GM21825 (cell line): ENCODE measurements at regions not wholly inside any gene's neighbourhood (a gene's known extent, or its start where the extent isn't known, plus 50 kb on each side); places are given as distances from the start of the nearest gene placed in this dataset.

ENCODE experiments used
- ATAC-seq: cut with Tn5 transposase; IDR thresholded peaks from one replicate; pipeline ENCODE4 v1.9.1; 2021; ENCODE audit warnings: mild to moderate bottlenecking, moderate library complexity; ENCODE audit not compliant: unreplicated experiment

DNA sequence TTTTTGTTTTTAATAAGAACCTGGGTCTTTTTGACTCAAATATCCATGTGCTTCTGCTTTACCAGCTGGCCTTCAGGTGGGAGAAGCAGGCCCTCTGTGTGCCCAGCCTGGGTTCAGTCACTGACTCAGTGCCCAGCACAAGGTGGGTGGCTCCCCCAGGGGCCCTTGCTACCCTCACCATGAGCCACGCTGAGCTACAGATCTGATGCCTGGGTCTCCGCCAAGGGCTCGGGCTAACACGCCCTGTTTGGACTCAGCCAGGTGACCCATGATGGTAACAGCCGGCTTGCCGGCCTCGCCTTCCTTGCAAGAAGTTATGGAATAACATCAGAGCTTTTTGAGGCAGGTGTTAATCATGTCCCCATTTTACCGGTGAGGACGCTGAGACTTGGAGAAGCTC lies 109.5 kb upstream of the NLRP1 start:
- ATAC-seq = no peak

DNA sequence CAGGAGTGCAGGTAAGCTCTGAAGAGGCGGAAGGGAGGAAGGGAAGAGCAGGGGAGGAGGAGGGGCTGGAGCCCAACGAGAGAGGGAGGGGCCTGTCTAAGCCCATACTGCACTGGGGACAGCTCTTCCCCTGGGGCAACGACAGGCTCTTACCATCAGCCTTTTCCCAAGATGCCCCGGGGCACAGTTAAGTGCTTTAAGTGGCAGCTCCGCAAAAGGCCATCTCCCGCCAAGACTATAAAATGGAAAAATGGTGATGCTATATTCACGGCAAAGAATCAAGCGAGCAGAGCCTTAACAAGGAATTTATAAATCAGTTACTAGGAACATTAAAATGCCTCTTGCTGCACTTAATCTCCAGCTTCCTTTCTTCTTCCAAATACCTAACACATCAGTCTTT lies 110.2 kb upstream of the NLRP1 start:
- no peak for ATAC-seq

DNA sequence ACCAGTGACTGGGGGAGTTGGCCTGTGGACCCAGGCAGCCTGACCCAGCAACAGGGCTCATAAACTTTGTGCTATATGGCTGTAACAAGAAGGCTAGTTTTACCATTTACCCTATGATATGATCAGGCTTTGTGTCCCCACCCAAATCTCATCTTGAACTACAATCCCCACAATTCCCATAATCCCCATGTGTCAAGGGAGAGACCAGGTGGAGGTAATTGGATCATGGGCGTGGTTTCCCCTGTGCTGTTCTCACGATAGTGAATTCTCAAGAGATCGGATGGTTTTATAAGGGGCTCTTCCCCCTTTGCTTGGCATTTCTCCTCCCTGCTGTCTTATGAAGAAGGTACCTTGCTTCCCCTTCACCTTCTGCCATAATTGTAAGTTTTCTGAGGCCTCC lies 111.2 kb upstream of the NLRP1 start:
- no peak for ATAC-seq

DNA sequence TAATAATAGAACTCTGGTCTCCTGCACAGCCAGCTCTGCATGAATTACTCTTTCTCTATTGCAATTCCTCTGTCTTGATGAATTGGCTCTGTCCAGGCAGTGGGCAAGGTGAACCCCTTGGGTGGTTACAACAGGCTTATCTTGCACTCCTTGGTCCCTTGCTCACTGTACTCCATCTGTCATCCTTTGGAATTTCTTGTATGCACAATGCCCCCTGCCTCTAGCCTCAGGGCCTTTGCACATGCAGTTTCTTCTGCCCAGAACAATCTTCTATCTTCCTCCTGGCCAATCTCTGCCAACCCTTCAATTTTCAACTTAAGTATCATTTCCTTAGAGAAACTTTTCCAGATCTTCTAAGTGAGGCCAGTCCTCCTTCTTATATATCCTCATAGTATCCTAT lies 114.7 kb upstream of the NLRP1 start:
- no peak for ATAC-seq

DNA sequence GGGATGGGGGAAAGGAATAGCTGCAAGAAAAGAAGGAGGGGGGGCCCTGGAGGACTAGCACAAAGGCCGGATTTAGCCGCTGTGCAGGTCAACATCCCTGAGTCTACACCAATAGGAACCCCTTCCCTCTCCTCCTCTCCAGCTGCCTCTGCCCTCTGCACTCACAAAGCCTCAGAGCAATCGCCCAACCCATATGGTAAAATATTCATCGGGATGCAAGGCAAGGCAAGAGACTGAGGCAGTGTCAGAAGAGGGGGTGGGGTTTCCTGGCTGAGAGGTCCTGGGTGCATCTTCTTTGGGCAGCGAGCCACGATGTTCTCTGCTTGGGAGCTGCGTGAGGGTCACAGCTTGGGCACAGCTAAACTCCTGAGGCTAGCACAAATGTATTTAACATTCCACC lies 115.5 kb upstream of the NLRP1 start:
- ATAC-seq = no peak

DNA sequence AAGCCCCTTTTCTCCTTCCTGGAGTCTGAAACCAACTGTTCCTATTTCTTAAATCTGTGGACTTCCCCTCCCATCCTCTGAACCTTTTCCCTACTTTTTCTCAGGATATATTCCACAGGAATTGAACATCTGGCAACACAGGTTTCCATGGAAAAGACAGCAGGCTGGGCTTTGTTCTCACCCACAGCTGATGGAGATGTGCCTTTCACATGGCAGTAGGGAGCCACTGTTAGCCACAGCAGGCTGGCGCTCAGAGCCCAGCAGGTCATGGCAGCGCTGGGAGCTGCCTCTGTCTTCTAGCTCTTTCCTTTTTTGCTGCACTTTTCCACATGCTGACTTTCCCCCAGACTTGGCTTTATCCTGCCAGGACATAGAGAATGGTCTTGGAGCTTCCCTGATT lies 116.4 kb upstream of the NLRP1 start:
- no peak for ATAC-seq

DNA sequence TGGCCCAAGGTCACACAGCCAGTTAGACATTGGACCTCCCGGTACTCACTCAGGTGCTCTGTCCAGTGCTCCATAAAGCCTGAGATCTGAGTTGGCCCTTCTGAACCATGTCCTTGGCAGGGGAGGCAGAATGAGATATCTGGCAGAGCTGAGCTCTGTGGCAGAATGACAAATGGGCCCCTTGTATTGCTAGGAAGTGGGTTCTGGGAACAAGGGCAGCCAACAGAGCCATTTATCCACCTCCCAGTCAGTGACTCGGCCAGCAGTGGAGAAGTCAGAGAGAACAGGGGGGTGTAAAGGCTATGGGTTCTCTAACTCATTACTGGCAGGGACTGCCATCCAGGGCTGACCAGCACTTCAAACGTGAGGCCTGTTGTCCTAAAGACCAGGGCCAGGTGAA lies 117.1 kb upstream of the NLRP1 start:
- ATAC-seq = no peak

DNA sequence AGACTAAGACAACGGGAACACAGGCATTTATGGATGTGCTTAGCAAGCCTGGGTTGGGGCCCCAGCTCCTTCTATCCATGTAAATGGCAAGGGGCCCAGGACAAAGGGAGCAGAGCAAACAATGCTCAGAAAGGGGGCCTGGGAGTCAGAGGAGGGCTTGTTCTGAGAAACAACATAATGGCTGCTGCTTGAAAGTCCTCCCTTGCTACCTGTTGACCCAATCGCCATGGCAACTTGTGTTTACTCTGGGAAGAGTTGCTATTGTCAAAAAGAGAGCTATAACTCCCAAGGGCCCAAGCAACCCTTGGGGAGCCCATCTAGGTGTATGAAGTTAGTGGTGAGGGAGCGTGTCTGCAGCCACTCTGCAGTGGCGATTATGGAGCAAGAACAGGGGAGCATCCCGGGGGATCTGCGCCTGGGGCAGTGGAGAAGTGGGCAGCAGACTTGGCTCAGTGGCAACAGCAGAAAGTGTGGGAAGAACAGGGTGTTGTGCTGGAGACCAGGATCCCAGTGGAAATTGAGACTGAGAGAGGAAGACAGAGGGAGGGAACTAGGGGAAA lies 118.7 kb upstream of the NLRP1 start:
- no peak for ATAC-seq

DNA sequence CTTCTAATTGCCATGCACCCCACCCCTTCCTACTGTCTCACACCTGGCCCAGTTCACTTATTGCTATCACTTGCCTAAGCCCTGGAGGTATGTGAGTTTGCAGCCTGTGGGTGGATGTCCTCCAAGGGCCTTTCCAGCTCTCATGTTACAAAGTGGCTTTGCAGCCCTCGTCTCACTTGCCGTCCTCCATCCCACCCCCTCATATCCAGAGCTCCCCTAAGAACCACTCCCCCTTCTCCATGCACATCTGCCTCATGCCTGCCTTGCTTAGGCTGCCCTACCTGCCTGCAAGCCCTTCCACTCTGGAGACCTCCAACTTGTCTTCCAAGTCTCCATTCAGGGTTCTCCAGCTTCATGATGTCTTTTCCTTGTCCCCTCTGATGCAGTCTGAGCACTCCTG lies 119.4 kb upstream of the NLRP1 start:
- no peak for ATAC-seq

DNA sequence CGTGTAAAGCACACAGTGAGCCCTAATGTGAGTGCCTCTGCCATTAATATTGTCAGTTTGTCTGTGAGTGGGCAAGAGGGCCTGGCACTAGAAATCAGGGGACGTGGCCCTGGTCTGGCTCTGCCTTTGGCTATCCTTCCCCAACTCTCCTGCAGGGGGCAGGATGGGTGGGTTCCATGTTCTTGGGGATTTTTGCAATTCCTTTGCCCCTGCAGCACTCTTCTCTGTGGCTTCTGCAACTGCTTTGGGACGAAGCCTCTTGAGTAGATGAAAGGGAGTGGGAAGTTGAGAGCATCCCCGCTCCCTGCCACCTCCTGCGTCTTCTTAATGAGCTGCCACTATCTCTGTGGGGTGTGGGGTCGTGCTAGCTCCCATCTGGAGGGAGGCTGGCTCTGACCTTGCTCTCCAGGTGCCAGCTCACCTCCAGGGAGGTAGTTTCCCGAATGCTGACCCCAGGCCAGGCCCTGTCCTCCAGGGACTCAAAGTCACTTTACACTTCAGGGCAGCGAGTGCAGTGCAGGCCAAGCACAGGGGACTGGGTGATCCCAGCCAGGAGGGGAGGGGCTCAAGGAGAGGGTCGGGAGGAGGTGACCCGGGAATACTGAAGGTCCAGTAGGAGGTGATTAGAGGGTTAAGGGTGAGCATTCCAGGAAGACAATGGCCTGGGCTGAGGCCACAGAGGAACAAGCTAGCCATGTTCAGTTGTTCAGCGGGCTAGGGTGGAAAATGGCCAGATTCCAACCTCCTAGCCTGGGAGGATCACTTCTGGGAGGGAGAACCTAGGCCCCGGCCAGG lies 121.0 kb upstream of the NLRP1 start:
- no peak for ATAC-seq

DNA sequence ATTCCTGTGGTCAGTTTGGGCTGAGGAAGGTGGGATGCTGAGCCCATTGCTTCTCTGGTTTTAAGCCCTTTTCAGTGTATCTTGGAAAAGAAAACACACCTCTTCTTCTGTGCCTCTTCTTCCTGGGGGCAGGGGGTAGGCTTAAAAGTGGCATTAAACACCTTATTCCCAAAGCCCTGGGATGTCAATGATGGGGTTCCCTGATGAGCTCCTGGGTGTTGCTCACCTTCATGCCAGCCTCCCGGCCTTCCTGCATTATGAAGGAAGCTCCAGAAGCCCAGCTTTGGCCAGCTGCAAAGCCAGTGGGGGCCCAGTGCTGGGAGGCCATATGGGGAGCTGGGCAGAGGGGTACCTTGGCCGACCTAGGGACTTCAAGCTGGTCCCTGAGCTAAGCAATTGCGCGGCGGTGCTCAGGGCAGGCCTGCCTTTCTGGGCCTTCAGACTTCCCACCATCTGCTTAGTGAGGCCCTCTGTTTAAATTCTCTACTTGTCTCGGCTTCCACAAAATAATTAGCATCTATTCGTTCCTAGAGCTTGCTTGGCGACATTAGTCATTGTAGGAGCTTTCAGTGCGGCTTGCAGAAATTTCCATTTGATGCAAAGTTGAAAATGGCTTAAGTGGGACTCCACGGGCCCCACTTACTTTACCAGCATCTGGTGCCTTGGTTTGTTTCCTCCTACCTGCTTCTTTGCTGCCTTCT lies 121.7 kb upstream of the NLRP1 start:
- no peak for ATAC-seq

DNA sequence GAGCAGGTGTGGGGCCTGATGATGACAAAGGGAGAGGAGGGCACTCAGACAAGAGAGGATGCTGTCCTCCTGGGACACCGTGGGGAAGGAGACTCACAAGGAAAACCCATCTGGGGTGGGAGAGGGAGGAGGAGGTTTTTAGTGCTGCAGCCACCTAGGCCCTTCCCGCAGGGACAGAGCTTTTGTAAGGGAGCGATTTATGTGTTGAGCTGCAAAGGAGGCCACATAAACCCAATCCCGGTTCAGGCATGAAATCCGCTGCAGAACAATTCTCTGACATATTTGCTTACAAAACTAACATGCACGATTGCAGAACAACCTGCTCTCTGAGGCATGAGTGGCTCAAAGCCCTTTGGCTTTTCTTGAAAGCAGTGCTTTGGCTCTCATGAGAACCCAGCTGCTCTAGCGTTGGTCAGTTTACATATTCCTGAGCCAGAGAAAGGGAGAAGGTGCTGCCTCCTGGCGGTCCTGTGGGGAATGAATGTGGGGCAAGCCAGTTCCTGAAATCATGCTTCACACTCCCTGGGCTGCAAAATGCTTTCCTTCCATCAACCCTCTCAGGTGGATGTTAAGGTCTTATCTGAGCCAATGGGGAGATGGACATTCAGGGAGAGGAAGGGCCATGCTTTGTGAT lies 122.4 kb upstream of the NLRP1 start:
- ATAC-seq = no peak

DNA sequence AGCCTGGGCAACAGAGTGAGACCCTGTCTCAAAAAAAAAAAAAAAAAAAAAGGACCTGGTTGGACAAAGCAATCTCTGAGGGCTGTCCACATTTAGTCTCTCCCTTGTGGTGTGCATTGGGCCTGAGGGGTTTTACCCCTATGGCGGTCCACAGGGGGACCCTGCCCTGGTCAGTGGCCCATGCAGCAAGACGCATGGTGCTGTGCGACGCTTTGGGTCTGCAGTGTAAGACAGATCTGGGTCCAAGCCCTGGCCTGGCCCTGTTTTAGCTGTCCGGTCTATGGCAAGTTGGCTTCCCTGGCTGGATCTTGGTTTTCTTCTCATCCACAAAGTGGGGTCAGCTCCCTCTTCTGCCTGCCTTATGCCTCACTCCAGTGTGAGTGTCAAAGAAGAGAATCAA lies 123.2 kb upstream of the NLRP1 start:
- ATAC-seq = no peak

DNA sequence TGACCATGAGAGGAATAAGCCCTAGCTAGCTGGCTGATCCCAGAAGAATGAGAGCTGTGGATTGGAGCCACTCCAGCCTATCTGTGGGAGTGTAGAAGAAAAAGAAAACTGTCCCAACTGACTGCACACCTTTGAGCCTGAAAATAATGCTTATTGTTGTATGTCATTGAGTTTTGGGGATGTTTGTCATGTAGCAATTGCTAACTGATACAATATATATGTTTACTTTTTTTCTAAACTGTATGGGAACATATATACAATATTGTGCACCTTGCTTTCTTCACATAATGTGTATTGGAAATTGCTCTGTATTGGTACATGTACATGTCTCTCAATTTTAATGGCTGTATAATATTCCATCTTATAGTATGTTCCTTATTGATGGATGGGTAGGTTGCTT lies 124.0 kb upstream of the NLRP1 start:
- ATAC-seq = no peak

DNA sequence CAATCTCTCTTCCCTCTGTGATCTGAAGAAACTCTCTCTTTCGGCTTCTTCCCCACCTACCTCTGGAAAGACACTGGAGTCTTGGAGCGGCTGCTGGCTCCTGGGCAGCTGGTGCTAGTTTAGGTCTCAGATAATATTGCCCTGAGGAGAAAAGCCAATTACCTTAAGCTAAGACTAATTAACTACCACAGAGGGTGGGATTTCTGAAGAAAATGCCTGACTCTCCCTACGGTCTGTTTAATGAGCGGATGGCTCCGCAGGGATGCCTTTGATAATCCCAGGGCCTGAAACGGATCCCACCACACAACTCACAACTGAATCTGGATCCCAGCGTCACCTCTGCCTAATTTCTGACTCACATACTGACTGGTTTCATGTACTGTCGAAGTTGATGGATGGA lies 127.0 kb upstream of the NLRP1 start:
- ATAC-seq = no peak

DNA sequence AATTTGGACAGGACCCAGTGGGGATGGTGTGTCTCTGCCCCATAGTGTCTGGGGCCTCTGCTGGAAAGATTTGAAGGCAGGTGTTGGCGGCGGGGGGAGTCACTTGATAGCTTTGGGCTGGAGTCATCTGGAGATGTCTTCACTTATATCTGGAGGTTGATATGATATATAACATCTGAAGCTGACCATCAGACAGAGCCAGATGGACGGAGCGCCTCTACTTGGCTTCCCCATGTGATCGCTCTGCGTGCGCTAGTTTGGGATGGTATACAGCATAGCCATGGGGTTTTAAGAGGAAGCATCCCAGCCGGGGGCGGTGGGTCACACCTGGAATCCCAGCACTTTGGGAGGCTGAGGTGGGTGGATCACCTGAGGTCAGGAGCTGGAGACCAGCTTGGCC lies 130.7 kb upstream of the NLRP1 start:
- no peak for ATAC-seq

DNA sequence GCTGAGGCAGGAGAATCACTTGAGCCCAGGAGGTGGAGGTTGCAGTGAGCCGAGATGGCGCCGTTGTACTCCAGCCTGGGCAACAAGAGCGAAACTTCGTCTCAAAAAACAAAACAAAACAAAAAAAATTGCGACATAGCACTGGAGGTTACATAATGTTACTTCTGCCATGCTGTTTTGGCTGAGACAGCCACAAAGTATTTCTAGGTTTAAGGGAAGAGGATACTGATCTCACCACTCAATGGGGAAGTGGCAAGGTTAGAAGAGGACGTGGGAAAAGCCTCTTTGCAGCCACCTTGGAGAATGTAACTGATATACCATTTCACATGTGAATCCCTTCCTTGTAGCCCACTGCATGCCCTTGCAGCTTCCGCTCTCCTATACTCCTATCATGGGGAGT lies 131.2 kb upstream of the NLRP1 start:
- ATAC-seq = no peak

DNA sequence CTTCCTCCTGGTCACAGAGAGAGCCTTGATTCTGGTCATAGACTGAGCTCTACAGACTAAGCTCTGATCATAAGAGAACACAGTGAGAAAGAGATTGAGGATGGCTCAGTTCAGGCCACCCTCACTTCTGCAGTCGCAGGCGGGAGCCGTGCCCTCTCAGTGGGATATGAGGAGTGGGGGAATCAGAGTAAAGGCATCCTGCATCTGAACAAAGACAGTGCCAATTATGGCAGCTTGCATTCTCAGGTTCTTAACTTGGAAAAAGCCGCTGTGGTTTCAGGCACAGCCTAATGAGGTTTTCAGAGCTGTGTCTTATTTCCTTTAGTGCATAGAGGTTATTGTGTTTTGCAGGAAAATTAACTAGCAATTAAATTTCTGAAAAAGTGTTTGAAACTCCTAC lies 134.4 kb upstream of the NLRP1 start:
- ATAC-seq = no peak

DNA sequence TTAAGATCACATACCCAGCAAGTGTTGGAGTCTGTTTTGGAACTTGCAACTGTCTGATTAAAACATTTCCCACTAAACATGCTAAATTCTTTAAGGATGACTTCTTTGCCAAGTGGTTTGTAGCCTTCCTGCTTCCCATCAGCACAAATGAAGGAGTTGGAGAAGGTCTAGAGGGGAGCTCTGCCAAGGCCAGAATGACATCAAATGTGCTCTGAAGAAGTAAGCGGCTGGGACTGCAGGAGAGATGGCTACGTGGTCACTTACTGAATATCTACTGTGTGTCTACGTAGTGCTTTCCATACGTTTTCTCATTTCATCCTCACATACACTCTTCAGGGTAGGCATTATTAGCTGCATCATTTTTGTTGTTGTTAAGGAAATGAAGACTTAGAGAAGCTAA lies 135.7 kb upstream of the NLRP1 start:
- ATAC-seq = no peak

DNA sequence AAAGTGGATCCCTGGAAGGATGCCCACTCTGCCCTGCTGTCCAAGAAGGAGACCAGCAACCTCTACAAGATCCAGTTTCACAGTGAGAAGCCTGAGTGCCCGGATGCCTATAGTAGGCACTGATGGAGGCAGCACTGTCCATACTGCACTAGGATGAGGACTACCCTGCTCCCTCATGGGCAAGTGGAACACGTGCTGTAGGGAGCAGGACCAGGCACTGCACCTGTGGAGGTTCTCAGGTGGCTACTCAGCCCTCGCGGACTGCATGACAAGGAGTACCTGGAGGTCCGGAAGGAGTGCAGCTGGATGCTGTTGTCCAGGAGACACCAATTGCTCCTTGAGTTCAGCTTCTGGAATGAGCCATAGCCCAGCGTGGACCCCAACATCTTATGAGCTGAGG lies 146.1 kb upstream of the NLRP1 start:
- no peak for ATAC-seq

DNA sequence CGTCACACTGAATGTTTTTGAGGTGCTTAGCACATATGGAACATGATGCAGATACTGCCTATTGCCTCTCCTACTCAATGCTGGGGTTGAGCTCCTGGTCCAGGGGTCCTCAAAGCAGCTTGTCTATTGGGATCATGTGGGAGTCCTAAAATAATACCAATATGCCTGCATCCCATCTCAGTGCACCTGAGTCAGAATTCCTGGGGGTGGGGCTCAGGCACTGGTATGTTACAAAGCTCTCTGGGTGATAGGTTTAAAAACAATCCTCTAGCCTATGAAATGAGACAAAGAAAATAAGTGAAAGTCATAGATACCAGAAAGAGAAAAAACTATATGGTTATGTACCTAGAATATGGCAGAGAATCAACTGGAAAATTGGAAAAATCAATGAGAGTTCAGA lies 156.6 kb upstream of the NLRP1 start:
- no peak for ATAC-seq

DNA sequence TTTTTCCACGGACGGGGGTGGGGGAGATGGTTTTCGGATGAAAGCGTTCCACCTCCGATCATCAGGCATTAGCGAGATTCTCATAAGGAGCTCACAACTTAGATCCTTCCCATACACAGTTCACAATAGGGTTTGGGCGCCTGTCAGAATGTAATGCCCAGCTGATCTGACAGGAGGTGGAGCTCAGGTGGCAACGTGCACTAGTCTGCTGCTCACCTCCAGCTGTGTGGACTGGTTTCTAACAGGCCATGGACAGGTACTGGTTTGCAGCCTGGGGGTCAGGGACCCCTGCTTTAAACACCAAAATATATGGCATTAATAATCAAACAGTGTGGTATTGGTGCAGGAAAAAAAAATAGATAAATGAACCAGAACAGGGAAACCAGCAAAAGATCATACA lies 157.5 kb upstream of the NLRP1 start:
- ATAC-seq = no peak
